ENCODE measurements at regions not wholly inside any gene's neighbourhood (a gene's known extent, or its start where the extent isn't known, plus 50 kb on each side); places are given as distances from the start of the nearest gene placed in this dataset.

- Histone ChIP-seq H3K27ac (no peak overlapping the region), H3K4me1 (no peaks in the 10 kb centered on the region), H3K9me3 (no peaks in the 10 kb centered on the region), H3K27me3 (no peaks in the 10 kb centered on the region), H3K4me3 (no peak overlapping the region), H3K36me3 (no peaks in the 10 kb centered on the region)
- TF ChIP-seq, protein P1, sequence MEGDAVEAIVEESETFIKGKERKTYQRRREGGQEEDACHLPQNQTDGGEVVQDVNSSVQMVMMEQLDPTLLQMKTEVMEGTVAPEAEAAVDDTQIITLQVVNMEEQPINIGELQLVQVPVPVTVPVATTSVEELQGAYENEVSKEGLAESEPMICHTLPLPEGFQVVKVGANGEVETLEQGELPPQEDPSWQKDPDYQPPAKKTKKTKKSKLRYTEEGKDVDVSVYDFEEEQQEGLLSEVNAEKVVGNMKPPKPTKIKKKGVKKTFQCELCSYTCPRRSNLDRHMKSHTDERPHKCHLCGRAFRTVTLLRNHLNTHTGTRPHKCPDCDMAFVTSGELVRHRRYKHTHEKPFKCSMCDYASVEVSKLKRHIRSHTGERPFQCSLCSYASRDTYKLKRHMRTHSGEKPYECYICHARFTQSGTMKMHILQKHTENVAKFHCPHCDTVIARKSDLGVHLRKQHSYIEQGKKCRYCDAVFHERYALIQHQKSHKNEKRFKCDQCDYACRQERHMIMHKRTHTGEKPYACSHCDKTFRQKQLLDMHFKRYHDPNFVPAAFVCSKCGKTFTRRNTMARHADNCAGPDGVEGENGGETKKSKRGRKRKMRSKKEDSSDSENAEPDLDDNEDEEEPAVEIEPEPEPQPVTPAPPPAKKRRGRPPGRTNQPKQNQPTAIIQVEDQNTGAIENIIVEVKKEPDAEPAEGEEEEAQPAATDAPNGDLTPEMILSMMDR (IDR thresholded peaks at IDR 0.05) = no peak
- FAIRE-seq = no peak
- WGBS, 2 donors = 66 to 72% methylated on average over 3 of the region's 3 CpGs
- DNase-seq = no peak
- ATAC-seq = no peak
- intact Hi-C loops (cut with DNase I) = no loop called here
These were observed 100.6 kb upstream of the GRIP1 start for GRCh38 chr12:66779466-66779865.

- WGBS, 2 donors = 70 to 73% methylated on average over 4 of the region's 4 CpGs
- no peaks in the 10 kb centered on the region for H3K36me3 ChIP-seq
- no peak for FAIRE-seq
- no peaks in the 10 kb centered on the region for H3K4me1 ChIP-seq
- TF ChIP-seq, protein P1 (IDR thresholded peaks at IDR 0.05) = no peak
- H3K27me3 ChIP-seq = no peaks in the 10 kb centered on the region
- intact Hi-C loops (cut with DNase I) = no loop called here
- DNase-seq = no peak
- no peak for ATAC-seq
- H3K9me3 ChIP-seq = no peaks in the 10 kb centered on the region
- no peak overlapping the region for H3K27ac ChIP-seq
- no peak overlapping the region for H3K4me3 ChIP-seq
These were observed 107.8 kb upstream of the GRIP1 start for GRCh38 chr12:66786531-66787308.

DNA sequence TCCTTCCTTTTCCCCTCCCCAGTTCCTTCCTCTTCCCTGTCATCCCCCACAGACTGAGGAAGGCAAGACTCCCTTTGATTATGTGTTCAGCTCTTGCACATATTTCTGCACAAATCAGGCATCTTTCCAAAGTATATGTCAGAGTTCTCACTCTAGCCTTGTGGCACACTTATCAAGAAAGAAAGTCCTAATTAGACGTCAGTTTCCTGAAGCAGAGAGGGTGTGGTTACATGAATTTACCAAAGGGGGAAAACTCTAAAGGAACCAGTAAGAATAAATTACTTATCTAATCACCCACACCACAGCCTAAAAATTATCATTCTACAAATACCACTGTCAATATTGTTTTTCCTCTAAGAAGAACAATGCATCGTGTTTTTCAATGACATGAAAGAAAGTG is 120.7 kb upstream of the GRIP1 start:
- Histone ChIP-seq H3K36me3 (no peaks in the 10 kb centered on the region), H3K27ac (no peak overlapping the region), H3K9me3 (no peaks in the 10 kb centered on the region), H3K4me1 (peaks cover 0 to 11% (median 0%) of the 10 kb centered on the region in 3 donors), H3K27me3 (no peaks in the 10 kb centered on the region), H3K4me3 (no peak overlapping the region)
- TF ChIP-seq, protein P1 (IDR thresholded peaks at IDR 0.05) = no peak
- ATAC-seq (no peak), DNase-seq (no peak), FAIRE-seq (no peak)
- intact Hi-C loops (cut with DNase I) = no loop called here
- WGBS, 2 donors = 19 to 23% methylated on average over 2 of the region's 2 CpGs

DNA sequence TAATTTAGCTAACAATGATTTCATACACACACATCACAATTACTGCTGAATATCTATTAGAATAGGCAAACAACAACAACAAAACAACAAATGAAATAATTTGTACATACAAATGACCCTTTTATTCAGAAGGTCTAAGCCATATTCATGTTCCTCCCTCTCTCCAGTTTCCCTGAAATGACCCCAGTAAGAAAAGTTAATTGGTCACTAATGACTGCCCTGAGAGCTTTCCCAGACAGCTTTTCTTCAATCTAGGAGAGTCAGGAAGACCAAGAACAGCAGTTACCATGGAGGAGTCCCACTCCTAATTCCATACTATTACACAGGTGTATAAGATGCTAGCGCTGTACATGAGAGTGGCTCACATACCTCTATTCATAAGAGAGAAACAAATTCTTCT is 121.2 kb upstream of the GRIP1 start:
- peaks cover 0 to 11% (median 0%) of the 10 kb centered on the region in 3 donors for H3K4me1 ChIP-seq
- H3K9me3 ChIP-seq = no peaks in the 10 kb centered on the region
- intact Hi-C loops (cut with DNase I) = no loop called here
- H3K36me3 ChIP-seq = no peaks in the 10 kb centered on the region
- H3K4me3 ChIP-seq = no peak overlapping the region
- TF ChIP-seq, protein P1 (IDR thresholded peaks at IDR 0.05) = no peak
- FAIRE-seq (no peak), DNase-seq (no peak), ATAC-seq (no peak)
- H3K27ac ChIP-seq = no peak overlapping the region
- H3K27me3 ChIP-seq = no peaks in the 10 kb centered on the region
- WGBS, 2 donors = 90 to 98% methylated on average over 1 of the region's 1 CpG

GRCh38 chr12:66803930-66804329 is 125.1 kb upstream of the GRIP1 start:
- H3K36me3 ChIP-seq = no peaks in the 10 kb centered on the region
- DNase-seq (no peak), FAIRE-seq (no peak), ATAC-seq (peak in 2 of 4 donors; percentile 33 to 51)
- TF ChIP-seq, protein P1 (IDR thresholded peaks at IDR 0.05) = no peak
- peaks cover 0 to 11% (median 0%) of the 10 kb centered on the region in 3 donors for H3K4me1 ChIP-seq
- H3K27me3 ChIP-seq = no peaks in the 10 kb centered on the region
- no peak overlapping the region for H3K27ac ChIP-seq
- intact Hi-C loops (cut with DNase I) = no loop called here
- no peak overlapping the region for H3K4me3 ChIP-seq
- no peaks in the 10 kb centered on the region for H3K9me3 ChIP-seq
- 55 to 61% methylated on average over 14 of the region's 14 CpGs for WGBS, 2 donors
